ENCODE measurements at regions not wholly inside any gene's neighbourhood (a gene's known extent, or its start where the extent isn't known, plus 50 kb on each side); places are given as distances from the start of the nearest gene placed in this dataset.

DNA sequence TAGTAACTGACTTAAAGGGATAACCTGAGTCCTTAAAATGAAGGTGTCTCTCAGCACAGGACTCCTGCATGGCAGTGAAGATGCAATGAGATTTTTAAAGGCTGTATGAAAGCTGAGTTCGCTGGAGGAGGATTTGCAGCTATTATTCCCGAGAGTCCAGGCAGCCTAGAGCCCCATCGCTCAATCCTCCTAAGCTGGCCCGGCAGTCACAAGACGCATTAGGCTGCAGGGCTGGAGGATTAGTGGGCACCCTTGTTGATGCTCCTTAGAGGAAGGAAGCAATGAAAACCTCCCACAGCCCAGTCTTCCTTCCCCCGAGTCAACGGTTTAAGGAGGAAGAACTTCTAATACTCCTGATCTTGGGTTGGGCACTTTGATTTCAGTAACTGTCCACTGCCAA lies 239.5 kb downstream of the EFNB2 start:
- DNase-seq, result no peak

DNA sequence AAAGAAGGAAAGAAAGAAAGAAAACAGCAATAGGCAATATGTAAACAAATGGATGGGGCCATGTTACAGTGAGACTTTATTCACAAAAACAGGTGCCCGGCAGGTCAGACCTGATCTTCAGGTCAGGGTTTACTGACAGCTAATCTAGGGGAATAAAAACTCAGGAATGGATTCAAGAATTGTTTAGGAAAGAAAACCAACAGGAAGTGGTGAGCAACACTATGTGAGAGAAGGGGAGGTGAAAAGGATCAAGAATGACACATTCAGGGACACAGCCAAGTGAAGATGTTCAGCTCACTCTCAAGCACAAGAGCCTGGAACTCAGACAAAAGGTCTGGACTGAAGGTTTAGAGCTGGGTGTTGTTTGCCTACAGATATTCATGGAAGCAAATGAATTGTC lies 244.5 kb downstream of the EFNB2 start:
- no peak for DNase-seq

- no peak for DNase-seq
Measured at GRCh38 chr13:106287351-106287750, 248.1 kb downstream of the EFNB2 start.

GRCh38 chr13:106286811-106287210 lies 248.7 kb downstream of the EFNB2 start:
- no peak for DNase-seq

DNA sequence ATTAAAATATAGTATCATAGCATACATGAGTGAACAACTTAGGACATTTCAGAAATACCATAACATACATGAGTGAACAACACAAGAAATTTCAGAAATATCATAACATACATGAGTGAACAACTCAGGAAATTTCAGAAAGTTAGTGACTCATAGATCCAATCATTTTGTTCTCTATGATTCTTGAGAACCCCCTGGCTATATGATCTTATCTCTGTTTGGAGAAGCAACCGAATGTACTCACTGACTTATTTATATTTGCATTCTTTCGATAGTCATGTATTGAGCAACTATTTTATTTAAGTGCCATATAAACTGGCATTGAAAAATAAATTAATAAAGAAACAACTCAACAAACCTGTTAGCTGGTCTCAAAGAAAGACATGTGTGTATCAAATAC lies 251.1 kb downstream of the EFNB2 start:
- no peak for DNase-seq

DNA sequence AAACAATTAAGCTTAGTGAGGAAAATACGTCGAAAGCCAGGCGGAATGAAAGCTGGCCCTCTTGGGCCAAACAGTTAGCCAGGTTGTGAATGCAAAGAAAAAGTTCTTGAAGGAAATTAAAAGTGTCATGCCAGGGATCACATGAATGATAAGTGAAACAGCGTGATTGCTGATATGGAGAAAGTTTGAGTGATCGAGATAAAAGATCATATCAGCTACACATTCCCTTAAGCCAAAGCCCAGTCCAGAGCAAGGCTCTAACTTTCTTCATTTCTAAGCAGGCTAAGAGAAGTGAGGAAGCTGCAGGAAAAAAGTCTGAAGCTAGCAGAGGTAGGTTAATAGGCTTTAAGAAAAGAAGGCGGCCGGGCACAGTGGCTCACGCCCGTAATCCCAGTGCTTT lies 254.0 kb downstream of the EFNB2 start:
- no peak for DNase-seq

GRCh38 chr13:106277484-106278154 lies 257.8 kb downstream of the EFNB2 start:
- DNase-seq, result no peak

GRCh38 chr13:106276876-106277275 lies 258.6 kb downstream of the EFNB2 start:
- no peak for DNase-seq

DNA sequence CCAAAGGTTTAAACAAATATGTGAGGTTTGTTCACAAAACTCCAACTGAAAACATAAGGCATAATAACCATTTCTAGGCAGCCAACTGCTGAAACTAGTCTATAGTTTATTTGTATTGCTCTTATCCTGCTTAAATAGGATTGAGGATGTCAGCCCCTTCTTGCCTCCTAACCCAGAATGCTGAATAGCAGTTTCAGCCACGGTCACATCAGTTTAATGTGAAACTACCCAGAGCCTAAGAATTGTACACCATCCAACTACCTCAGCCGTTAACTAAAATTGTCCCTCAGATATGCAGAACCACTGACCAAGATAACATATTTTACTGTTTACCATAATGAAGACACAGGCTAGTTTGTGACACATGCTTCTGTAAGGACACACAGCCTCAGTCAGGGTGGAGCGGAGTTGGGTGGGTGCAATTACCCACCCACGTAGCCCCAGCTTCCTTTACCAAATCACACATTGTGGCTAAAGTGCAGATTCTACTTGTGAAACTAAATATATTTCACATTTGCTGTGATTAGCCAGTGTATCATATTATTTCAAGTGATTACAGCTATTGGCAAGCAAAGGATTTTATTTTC lies 259.9 kb downstream of the EFNB2 start:
- no peak for DNase-seq

DNA sequence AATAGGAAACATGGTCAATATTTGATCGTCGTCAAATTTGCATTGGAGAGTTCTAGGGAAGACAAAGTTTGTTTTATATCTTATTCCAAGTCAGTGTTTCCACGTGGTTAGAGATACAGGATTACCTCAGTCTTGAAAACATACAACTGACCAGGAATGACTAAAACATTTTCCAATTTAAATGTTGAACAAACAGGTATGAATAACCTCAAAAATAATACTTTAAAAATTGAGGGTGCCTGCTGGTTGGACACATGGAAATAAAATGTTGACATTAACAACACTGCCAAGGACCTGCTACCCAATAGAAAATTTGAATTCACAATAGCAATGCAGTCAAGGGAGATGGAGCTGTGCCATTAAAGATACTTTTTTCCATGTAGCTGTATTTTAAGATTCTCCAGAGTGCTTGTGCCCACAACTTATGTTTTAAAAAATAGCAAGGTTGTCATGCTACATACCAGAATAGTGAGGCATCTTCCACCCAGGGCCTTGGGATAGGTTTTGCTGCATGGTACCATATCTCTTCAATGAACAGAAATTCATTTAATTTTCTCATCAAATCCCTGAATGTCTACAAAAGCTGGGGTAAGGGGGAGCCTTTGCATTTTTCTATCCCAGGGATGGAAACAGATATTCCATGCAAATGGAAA lies 260.8 kb downstream of the EFNB2 start:
- DNase-seq, result no peak

DNA sequence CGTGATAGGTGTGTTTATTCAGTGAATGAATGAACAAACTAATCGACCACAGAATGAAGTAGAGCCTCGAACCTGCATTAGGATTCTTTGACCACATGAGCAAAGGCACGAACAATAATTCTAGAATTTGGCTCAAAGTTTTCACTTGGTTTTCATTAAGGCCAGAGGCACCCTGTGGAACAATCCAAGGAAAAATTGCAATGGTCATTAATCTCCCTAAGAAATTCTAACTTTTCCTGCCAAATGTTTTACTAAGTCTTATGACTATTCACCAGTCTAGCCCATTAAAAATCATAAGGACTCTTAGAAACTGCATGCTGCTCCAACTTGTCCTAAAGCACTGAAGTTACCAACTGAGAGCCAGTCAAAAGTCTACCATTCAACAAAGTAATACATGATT lies 271.7 kb downstream of the EFNB2 start:
- no peak for DNase-seq

DNA sequence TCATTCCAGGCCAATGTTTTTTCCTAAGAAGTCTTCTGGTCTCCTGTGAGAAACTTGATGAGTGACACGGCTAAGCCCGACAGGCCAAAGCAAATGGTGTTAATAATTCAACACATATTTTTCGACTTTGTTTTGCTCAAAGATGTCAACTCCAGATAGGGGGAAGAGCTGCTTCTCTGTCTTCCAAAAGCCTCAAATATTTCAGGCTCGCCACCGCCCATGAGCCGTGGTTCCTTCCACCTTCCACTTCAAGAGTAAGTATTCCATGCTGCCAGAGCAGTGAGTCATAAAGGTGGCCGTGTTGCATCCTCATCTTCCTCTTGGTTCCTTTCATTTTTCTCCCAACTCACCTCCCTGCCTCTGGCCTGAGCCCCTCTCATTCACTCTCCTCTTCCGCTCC lies 272.6 kb downstream of the EFNB2 start:
- no peak for DNase-seq

GRCh38 chr13:106261450-106261849 lies 274.0 kb downstream of the EFNB2 start:
- DNase-seq, result no peak

GRCh38 chr13:106260352-106260751 lies 275.1 kb downstream of the EFNB2 start:
- no peak for DNase-seq

GRCh38 chr13:106259928-106260327 lies 275.5 kb downstream of the EFNB2 start:
- DNase-seq, result no peak

DNA sequence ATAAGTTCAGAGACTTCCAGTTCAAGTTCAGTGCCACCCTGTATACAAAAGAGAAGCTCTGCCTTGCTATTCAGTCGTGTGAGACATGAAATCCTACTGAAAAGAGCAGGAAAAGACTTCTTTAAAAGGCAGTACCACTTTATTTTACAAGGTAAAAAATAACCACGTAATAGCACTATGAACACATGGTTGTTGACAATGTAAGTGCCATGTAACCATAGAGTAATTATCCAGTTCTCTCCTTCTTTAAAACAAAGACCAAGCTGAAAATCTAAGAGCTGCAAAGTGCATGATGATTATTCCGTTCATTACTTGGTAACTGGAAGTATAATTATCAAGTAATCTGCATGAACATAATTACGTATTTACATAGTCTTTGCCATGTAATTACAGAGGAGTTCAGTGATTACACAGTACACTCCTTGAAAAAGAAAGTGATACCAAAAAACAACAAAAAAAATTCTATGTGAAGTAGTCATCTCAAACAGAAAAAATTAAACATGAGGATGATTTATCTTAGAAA lies 288.7 kb downstream of the EFNB2 start:
- no peak for DNase-seq

GRCh38 chr13:106246242-106246641 lies 289.2 kb downstream of the EFNB2 start:
- no peak for DNase-seq

DNA sequence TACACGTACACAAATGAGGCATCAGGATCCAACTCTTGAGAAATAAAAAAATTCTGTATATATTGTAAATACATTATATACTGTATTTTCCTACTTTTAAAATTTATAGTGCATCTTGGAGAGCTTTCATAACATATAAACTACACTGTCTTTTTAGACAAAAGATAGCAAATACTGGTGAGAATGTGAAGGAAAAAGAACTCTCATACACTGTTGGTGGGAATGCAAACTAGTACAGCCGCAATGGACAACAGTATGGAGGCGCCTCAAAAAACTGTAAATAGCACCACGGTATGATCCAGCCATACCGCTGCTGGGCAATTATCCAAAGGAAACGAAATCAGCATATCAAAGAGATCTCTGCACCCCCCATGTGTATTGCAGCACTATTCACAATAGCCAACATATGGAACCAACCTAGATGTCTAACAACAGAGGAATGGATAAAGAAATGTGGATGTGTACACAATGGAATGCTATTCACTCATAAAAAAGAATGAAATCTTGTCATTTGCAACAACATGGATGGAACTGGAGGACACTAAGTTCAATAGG lies 292.4 kb downstream of the EFNB2 start:
- no peak for DNase-seq

DNA sequence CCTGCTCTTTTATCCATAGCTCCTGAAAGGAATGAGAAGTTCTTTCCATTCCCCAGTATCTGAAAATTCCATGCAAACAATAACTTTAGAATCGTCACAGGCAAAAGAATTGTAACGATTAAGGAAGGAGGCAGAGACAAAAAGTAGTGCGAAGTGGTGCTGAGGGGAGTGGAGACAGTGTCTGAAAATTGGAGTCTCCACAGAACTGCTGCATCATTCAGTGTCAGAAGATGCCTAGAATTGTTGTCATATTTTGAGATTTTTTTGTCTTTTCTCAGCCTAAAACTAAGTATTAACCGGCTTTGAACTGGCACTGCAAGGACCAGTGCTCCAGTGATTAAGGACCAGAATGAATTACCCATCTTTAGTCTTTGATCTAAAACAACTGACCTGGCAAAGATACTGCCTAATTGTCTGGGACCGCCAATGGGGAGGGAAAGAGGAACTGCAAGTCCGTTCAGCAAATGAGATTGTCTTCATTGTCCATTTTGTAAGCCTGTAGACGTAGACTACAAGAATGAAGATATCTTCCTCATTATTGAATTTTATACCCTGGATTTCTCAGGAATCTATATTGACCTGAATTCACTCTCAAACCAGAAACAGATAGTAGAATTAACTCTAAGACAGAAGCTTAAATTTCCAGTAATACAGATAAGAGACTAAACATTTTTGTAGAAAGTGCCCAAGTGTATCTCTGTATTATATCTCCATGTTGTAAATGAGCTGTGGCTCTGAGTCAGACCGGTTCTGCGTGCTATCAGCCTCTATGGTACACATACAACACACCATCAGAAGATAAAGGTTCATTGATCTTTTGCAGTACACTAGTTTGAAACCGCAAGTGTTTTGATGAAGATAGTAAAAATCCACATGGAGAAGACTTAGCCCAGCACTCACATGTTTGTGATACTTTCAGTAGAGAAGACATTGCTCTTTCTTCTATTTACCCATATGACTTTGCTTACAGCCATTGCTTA lies 293.2 kb downstream of the EFNB2 start:
- no peak for DNase-seq

GRCh38 chr13:106238690-106239089 lies 296.8 kb downstream of the EFNB2 start:
- DNase-seq, result no peak

DNA sequence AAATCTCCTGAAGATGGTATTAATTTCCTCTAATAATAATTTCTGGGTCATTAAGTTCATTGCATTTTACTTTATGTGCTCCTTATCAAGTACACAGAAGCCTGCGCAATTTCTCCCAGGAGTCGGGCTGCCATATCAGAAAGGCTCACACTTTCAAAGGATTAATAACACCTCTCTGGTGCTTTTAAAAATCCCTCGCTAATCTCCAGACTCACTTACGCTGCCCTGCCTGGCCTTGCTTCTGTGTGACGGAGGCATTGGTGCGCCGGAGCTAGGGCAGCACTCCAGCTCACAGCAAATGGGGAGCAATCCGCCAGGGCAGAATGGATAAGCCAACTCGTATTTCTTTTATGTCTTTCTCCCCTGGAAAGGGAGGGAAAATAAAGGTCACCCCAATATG lies 300.8 kb downstream of the EFNB2 start:
- no peak for DNase-seq

DNA sequence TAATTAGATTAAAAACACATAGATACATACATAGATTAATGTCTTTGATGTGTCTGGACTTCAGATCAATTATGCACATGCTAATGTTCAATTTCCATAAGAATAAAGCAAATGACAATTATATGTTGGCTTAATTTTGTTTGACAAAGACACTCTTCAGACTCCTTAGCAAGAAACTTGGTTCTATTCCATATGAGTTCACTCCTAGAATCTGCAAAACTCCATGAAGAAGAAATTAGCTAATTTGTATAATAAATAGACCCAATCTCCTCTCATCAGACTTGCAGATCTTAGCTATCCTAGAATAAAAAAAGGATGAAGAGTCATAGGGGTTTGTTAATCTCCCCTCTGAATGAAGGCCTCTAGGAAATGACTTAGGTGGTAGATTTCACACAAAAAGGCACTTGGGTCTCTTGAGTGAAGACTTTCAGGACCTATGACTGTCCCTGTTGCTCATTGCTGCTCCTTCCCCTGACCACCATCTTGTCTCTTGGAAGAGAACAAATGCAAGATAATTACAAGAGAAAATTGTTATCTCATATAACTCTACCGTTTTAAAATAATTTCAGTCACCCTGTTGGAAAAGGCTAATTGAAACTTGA lies 302.2 kb downstream of the EFNB2 start:
- DNase-seq, result no peak

All from stimulated activated naive CD4-positive, alpha-beta T cell (primary cell).